Large intestine (tissue), 3 donors: ENCODE measurements at regions not wholly inside any gene's neighbourhood (a gene's known extent, or its start where the extent isn't known, plus 50 kb on each side); places are given as distances from the start of the nearest gene placed in this dataset.
"Not testable (repeated sequence)": the region's sequence is repeated elsewhere in the genome, so short reads cannot be mapped to it uniquely, and the experiment has no call there.

Experiments used
- DNase-seq, 2 donors: peaks; one replicate each; pipeline versions ENCODE4 v3.0.0 to v3.0.0-alpha.2; 2013
- H3K27ac ChIP-seq: one replicate; pipeline ENCODE4 v1.5.1; 2013; ENCODE audit warnings: low read length
- H3K27me3 ChIP-seq: 2 replicates; pipeline ENCODE4 v1.6.1; 2013; ENCODE audit warnings: low read length; ENCODE audit not compliant: control insufficient read depth, insufficient read depth
- H3K36me3 ChIP-seq: 2 replicates; pipeline ENCODE4 v1.6.1; 2013; ENCODE audit warnings: low read length; ENCODE audit not compliant: control insufficient read depth, insufficient read depth
- H3K4me1 ChIP-seq: one replicate; pipeline ENCODE4 v1.6.1; 2013; ENCODE audit warnings: low read length; ENCODE audit not compliant: control insufficient read depth, insufficient read depth
- H3K4me3 ChIP-seq: one replicate; pipeline ENCODE4 v1.5.1; 2013; ENCODE audit warnings: low read length
- H3K9me3 ChIP-seq: one replicate; pipeline ENCODE4 v1.6.1; 2013; ENCODE audit warnings: mild to moderate bottlenecking, low read depth, low read length, moderate library complexity; ENCODE audit not compliant: control insufficient read depth
- WGBS: methylation state at CpG from one replicate; pipeline ENCODE4 v1.1.5; 2013; ENCODE audit warnings: low lambda C conversion rate; ENCODE audit not compliant: insufficient coverage; 5-methylcytosine and 5-hydroxymethylcytosine counted together

- not testable (repeated sequence) for H3K27ac ChIP-seq, H3K36me3 ChIP-seq, DNase-seq, H3K9me3 ChIP-seq, H3K4me1 ChIP-seq, H3K27me3 ChIP-seq, H3K4me3 ChIP-seq
- no CpG with 5 or more reads among the region's 2 CpGs for WGBS
These were observed 207.8 kb downstream of the USP6NL start for GRCh38 chr10:11403646-11404045.

- H3K4me3 ChIP-seq: no peak overlapping the region
- no peaks in the 10 kb centered on the region for H3K9me3 ChIP-seq
- no peaks in the 10 kb centered on the region for H3K27me3 ChIP-seq
- peak in 1 of 2 donors; percentile 12 for DNase-seq
- H3K36me3 ChIP-seq: no peaks in the 10 kb centered on the region
- H3K27ac ChIP-seq: no peak overlapping the region
- H3K4me1 ChIP-seq: no peaks in the 10 kb centered on the region
- no CpG with 5 or more reads among the region's 11 CpGs for WGBS
These were observed 208.3 kb downstream of the USP6NL start for GRCh38 chr10:11403116-11403515.

- Histone ChIP-seq H3K27me3 (no peaks in the 10 kb centered on the region), H3K4me3 (no peak overlapping the region), H3K36me3 (no peaks in the 10 kb centered on the region), H3K27ac (no peak overlapping the region), H3K9me3 (no peaks in the 10 kb centered on the region), H3K4me1 (no peaks in the 10 kb centered on the region)
- WGBS: no CpG with 5 or more reads among the region's 2 CpGs
- DNase-seq: no peak
These were observed 209.1 kb downstream of the USP6NL start for GRCh38 chr10:11402392-11402791.

GRCh38 chr10:11401264-11402235 is 209.9 kb downstream of the USP6NL start:
- 45% methylated on average over 2 of the region's 16 CpGs for WGBS
- Histone ChIP-seq H3K36me3 (no peaks in the 10 kb centered on the region), H3K27ac (no peak overlapping the region), H3K27me3 (no peaks in the 10 kb centered on the region), H3K4me3 (no peak overlapping the region), H3K4me1 (no peaks in the 10 kb centered on the region), H3K9me3 (no peaks in the 10 kb centered on the region)
- no peak for DNase-seq

GRCh38 chr10:11397980-11398580 is 213.4 kb downstream of the USP6NL start:
- no CpG with 5 or more reads among the region's 8 CpGs for WGBS
- H3K27me3 ChIP-seq: peaks cover 10% of the 10 kb centered on the region
- no peaks in the 10 kb centered on the region for H3K36me3 ChIP-seq
- H3K27ac ChIP-seq: no peak overlapping the region
- DNase-seq: no peak
- no peaks in the 10 kb centered on the region for H3K9me3 ChIP-seq
- no peak overlapping the region for H3K4me3 ChIP-seq
- H3K4me1 ChIP-seq: no peaks in the 10 kb centered on the region

GRCh38 chr10:11397077-11397965 is 214.1 kb downstream of the USP6NL start:
- no peak for DNase-seq
- H3K9me3 ChIP-seq: no peaks in the 10 kb centered on the region
- H3K36me3 ChIP-seq: no peaks in the 10 kb centered on the region
- H3K27ac ChIP-seq: no peak overlapping the region
- peaks cover 11% of the 10 kb centered on the region for H3K27me3 ChIP-seq
- no peaks in the 10 kb centered on the region for H3K4me1 ChIP-seq
- WGBS: no CpG with 5 or more reads among the region's 21 CpGs
- no peak overlapping the region for H3K4me3 ChIP-seq

GRCh38 chr10:11396311-11396955 is 215.0 kb downstream of the USP6NL start:
- no peak overlapping the region for H3K27ac ChIP-seq
- no peak for DNase-seq
- H3K27me3 ChIP-seq: peaks cover 11% of the 10 kb centered on the region
- no peaks in the 10 kb centered on the region for H3K4me1 ChIP-seq
- WGBS: no CpG with 5 or more reads among the region's 17 CpGs
- H3K36me3 ChIP-seq: no peaks in the 10 kb centered on the region
- H3K4me3 ChIP-seq: no peak overlapping the region
- no peaks in the 10 kb centered on the region for H3K9me3 ChIP-seq

- Histone ChIP-seq H3K4me1 (no peaks in the 10 kb centered on the region), H3K4me3 (no peak overlapping the region), H3K27me3 (peaks cover 11% of the 10 kb centered on the region), H3K27ac (no peak overlapping the region), H3K9me3 (no peaks in the 10 kb centered on the region), H3K36me3 (no peaks in the 10 kb centered on the region)
- no peak for DNase-seq
- no CpG with 5 or more reads among the region's 15 CpGs for WGBS
These were observed 215.7 kb downstream of the USP6NL start for GRCh38 chr10:11395581-11396310.

GRCh38 chr10:11395161-11395560 is 216.3 kb downstream of the USP6NL start:
- no peaks in the 10 kb centered on the region for H3K36me3 ChIP-seq
- no peaks in the 10 kb centered on the region for H3K4me1 ChIP-seq
- H3K9me3 ChIP-seq: no peaks in the 10 kb centered on the region
- H3K27me3 ChIP-seq: peaks cover 11% of the 10 kb centered on the region
- WGBS: no CpG with 5 or more reads among the region's 2 CpGs
- no peak overlapping the region for H3K27ac ChIP-seq
- DNase-seq: no peak
- H3K4me3 ChIP-seq: no peak overlapping the region
